ENCODE measurements at regions not wholly inside any gene's neighbourhood (a gene's known extent, or its start where the extent isn't known, plus 50 kb on each side); places are given as distances from the start of the nearest gene placed in this dataset.

DNA sequence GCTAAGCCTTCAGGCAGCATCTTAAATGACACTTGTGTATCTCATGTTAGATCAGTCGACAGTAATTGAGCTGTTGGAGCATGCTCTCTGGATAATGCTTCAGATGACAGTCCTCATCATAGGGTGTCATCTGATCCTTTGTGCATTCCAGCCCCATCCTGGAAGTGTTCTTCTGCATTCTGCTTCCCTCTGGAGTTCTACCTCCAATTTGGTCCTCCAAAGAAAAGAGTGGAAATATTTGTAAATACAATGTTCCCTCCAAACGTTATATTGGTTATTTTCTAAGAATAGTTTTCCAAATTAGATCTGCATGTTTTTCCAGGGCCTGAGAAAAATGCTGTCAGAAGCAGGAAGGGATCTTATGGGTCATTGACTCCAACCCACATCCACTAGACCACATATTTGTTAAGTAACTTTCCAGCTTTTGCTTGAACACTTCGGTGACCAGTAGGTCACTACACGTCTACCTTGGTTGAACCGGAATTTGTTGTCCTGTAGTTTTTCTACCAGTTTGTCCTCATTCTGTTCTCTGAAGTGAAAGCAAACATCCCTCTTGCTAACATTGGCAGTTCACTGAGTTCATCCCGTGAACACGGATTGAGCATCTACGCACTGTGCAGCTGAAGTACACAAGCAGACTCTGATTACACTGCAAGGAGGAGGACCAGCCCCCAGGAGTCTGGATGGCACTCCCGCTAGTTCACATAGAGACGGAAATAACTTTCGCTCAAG lies 136.0 kb downstream of the TLR5 start:
- dilution Hi-C loops (cut with MboI; ENCODE audit: extremely low pct_ligation_motif_present, low sequenced_read_pairs): no loop called here
- H3K27ac ChIP-seq (ENCODE audit: control insufficient read depth, insufficient read depth, low read length): no peak overlapping the region
- H4K20me1 ChIP-seq (ENCODE audit: control insufficient read depth, extremely low read depth, insufficient read depth, low read length): no peaks in the 10 kb centered on the region
- no peaks in the 10 kb centered on the region for H3K9me1 ChIP-seq (ENCODE audit: control insufficient read depth, extremely low read depth, insufficient read depth, low read length)
- no peak overlapping the region for H3K4me2 ChIP-seq (ENCODE audit: control insufficient read depth, extremely low read depth, insufficient read depth, low read depth, low read length)
- no peak for FAIRE-seq
- no peak overlapping the region for H3K4me3 ChIP-seq (ENCODE audit: control insufficient read depth in 2 of 3, extremely low read depth in 1 of 3, insufficient read depth in 2 of 3, low read depth in 1 of 3, low read length in 3 of 3)
- peaks cover 5% of the 10 kb centered on the region for H3K4me1 ChIP-seq (ENCODE audit: control insufficient read depth, extremely low read depth, insufficient read depth, low read length)
- H3K36me3 ChIP-seq (ENCODE audit: control insufficient read depth in 2 of 2, extremely low read depth in 1 of 2, insufficient read depth in 2 of 2, low read length in 2 of 2): no peaks in the 10 kb centered on the region
- no peak for DNase-seq (ENCODE audit: low read depth, low spot score)
- H3K9ac ChIP-seq (ENCODE audit: control insufficient read depth, extremely low read depth, insufficient read depth, low read length): no peak overlapping the region
- H2AFZ ChIP-seq (ENCODE audit: control insufficient read depth, low read length): no peak overlapping the region
- no peaks in the 10 kb centered on the region for H3K27me3 ChIP-seq (ENCODE audit: control insufficient read depth, extremely low read depth, insufficient read depth, low read length)
- no peaks in the 10 kb centered on the region for H3K9me3 ChIP-seq (ENCODE audit: control insufficient read depth, low read depth, low read length)
- H3K79me2 ChIP-seq (ENCODE audit: control insufficient read depth, insufficient read depth, low read length): no peaks in the 10 kb centered on the region
- TF ChIP-seq EZH2 (IDR thresholded peaks at IDR 0.05; ENCODE audit: low read length) (no peak), CTCF (optimal IDR thresholded peaks at IDR 0.05 in 1 of 3, IDR thresholded peaks at IDR 0.05 in 1 of 3, conservative IDR thresholded peaks at IDR 0.05 in 1 of 3; ENCODE audit: extremely low read depth in 1 of 3, insufficient read depth in 2 of 3, low read length in 3 of 3) (no peak)

GRCh38 chr1:223007935-223008334 lies 135.1 kb downstream of the TLR5 start:
- DNase-seq (ENCODE audit: low read depth, low spot score): no peak
- H3K4me3 ChIP-seq (ENCODE audit: control insufficient read depth in 2 of 3, extremely low read depth in 1 of 3, insufficient read depth in 2 of 3, low read depth in 1 of 3, low read length in 3 of 3): no peak overlapping the region
- no peak overlapping the region for H2AFZ ChIP-seq (ENCODE audit: control insufficient read depth, low read length)
- H3K9me1 ChIP-seq (ENCODE audit: control insufficient read depth, extremely low read depth, insufficient read depth, low read length): no peaks in the 10 kb centered on the region
- no peak overlapping the region for H3K27ac ChIP-seq (ENCODE audit: control insufficient read depth, insufficient read depth, low read length)
- no peaks in the 10 kb centered on the region for H3K27me3 ChIP-seq (ENCODE audit: control insufficient read depth, extremely low read depth, insufficient read depth, low read length)
- dilution Hi-C loops (cut with MboI; ENCODE audit: extremely low pct_ligation_motif_present, low sequenced_read_pairs): no loop called here
- H3K4me1 ChIP-seq (ENCODE audit: control insufficient read depth, extremely low read depth, insufficient read depth, low read length): peaks cover 5% of the 10 kb centered on the region
- H3K36me3 ChIP-seq (ENCODE audit: control insufficient read depth in 2 of 2, extremely low read depth in 1 of 2, insufficient read depth in 2 of 2, low read length in 2 of 2): no peaks in the 10 kb centered on the region
- H3K4me2 ChIP-seq (ENCODE audit: control insufficient read depth, extremely low read depth, insufficient read depth, low read depth, low read length): no peak overlapping the region
- no peaks in the 10 kb centered on the region for H3K79me2 ChIP-seq (ENCODE audit: control insufficient read depth, insufficient read depth, low read length)
- no peaks in the 10 kb centered on the region for H4K20me1 ChIP-seq (ENCODE audit: control insufficient read depth, extremely low read depth, insufficient read depth, low read length)
- no peak overlapping the region for H3K9ac ChIP-seq (ENCODE audit: control insufficient read depth, extremely low read depth, insufficient read depth, low read length)
- FAIRE-seq: no peak
- H3K9me3 ChIP-seq (ENCODE audit: control insufficient read depth, low read depth, low read length): no peaks in the 10 kb centered on the region
- TF ChIP-seq EZH2 (IDR thresholded peaks at IDR 0.05; ENCODE audit: low read length) (no peak), CTCF (optimal IDR thresholded peaks at IDR 0.05 in 1 of 3, IDR thresholded peaks at IDR 0.05 in 1 of 3, conservative IDR thresholded peaks at IDR 0.05 in 1 of 3; ENCODE audit: extremely low read depth in 1 of 3, insufficient read depth in 2 of 3, low read length in 3 of 3) (no peak)

All from keratinocyte (primary cell).